ENCODE measurements at regions not wholly inside any gene's neighbourhood (a gene's known extent, or its start where the extent isn't known, plus 50 kb on each side); places are given as distances from the start of the nearest gene placed in this dataset.

DNA sequence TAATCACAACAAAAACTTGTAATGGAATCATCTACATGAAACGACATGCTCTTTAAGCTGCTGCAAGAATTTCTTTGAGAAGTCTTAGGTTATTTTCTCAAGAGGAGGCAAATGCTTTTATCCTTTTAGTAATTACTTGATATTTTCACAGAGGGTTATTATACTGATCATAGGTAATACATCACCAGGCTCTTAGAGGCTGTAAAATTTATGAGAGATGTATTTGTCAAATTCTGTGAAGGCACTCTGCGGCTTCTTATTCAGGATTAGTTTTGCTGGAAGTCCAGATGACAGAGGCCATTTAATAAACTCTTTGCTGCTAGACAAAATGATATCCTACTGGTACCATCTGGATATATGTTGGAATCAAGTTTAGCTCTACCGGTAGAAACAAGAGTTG is 624.3 kb upstream of the BRINP3 start:
- BruUV-seq (replicated peaks) = no TSS peak
- H3K27me3 ChIP-seq (ENCODE audit: control insufficient read depth in 1 of 2, insufficient read depth in 2 of 2, low read length in 2 of 2) = no peaks in the 10 kb centered on the region; a peak in 1 of 5 replicates
- intact Hi-C loops (cut with micrococcal nuclease; ENCODE audit: unreplicated experiment) (no loop called here), in situ Hi-C loops (cut with HindIII; ENCODE audit: extremely low pct_ligation_motif_present, low pct_unique_long_range_greater_than_20kb) (no loop called here)
- no peak overlapping the region for H3K27ac ChIP-seq (ENCODE audit: extremely low read length, insufficient read depth, low read length)
- no peaks in the 10 kb centered on the region for H4K20me1 ChIP-seq (ENCODE audit: insufficient read depth, low read length)
- 33% methylated on average over 3 of the region's 3 CpGs for WGBS (ENCODE audit: low lambda C conversion rate)
- ATAC-seq = no peak
- H3K9me3 ChIP-seq (ENCODE audit: low read length) = no peaks in the 10 kb centered on the region
- no peaks in the 10 kb centered on the region for H3K36me3 ChIP-seq (replicated peaks in 1 of 2; ENCODE audit: control insufficient read depth in 1 of 2, insufficient read depth in 2 of 2, low read length in 2 of 2)
- no peak overlapping the region for H3K4me2 ChIP-seq (ENCODE audit: low read depth, low read length)
- TF ChIP-seq RBM22 (optimal IDR thresholded peaks at IDR 0.05; ENCODE audit: low read length) (no peak), ZNF101 (CRISPR knock-in tag; IDR thresholded peaks at IDR 0.05; ENCODE audit: borderline replicate concordance, low read depth) (no peak)
- no peak overlapping the region for H3K4me3 ChIP-seq (replicated peaks in 1 of 3; ENCODE audit: insufficient read depth in 1 of 3, low read depth in 2 of 3, low read length in 3 of 3)
- no peak for DNase-seq (ENCODE audit: low spot score)
- no peaks in the 10 kb centered on the region for H3K79me2 ChIP-seq (ENCODE audit: insufficient read depth, low read length)
- no peak overlapping the region for H2AFZ ChIP-seq (ENCODE audit: low read length)
- FAIRE-seq = no peak
- H3K4me1 ChIP-seq (ENCODE audit: insufficient read depth, low read length) = no peaks in the 10 kb centered on the region
- H3K9ac ChIP-seq (ENCODE audit: insufficient read depth, low read depth, low read length) = no peak overlapping the region
- ChIA-PET CTCF (ENCODE audit: low intra/inter-chr PET ratio, low total read pairs) (no interaction called here), POLR2A (no interaction called here)

DNA sequence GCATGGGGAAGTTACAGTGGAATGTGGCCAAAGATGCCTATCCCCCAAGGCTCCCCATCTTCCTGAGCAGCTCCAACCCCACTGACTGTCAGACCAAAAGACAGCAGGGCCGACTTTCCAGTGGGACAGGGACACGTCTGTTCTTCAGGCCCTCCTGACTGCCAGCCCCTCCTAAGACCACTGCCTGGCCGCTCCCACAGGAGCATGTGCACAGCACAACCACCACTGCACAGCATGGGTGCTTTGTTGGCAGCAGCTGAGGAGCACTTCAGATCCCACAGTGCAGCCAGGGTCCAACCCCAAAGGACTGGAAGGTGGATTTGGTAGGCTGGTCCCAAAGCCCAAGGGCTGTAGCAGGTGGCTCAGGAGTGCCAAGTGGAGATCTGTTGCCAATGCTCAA is 648.3 kb upstream of the BRINP3 start:
- no peak for ATAC-seq
- Histone ChIP-seq H3K4me1 (ENCODE audit: insufficient read depth, low read length) (no peaks in the 10 kb centered on the region), H3K4me3 (replicated peaks in 1 of 3; ENCODE audit: insufficient read depth in 1 of 3, low read depth in 2 of 3, low read length in 3 of 3) (no peak overlapping the region), H3K27me3 (ENCODE audit: control insufficient read depth in 1 of 2, insufficient read depth in 2 of 2, low read length in 2 of 2) (no peaks in the 10 kb centered on the region), H3K36me3 (replicated peaks in 1 of 2; ENCODE audit: control insufficient read depth in 1 of 2, insufficient read depth in 2 of 2, low read length in 2 of 2) (no peaks in the 10 kb centered on the region), H3K4me2 (ENCODE audit: low read depth, low read length) (no peak overlapping the region), H4K20me1 (ENCODE audit: insufficient read depth, low read length) (no peaks in the 10 kb centered on the region), H3K79me2 (ENCODE audit: insufficient read depth, low read length) (no peaks in the 10 kb centered on the region), H3K9me3 (ENCODE audit: low read length) (no peaks in the 10 kb centered on the region), H3K27ac (ENCODE audit: extremely low read length, insufficient read depth, low read length) (no peak overlapping the region), H3K9ac (ENCODE audit: insufficient read depth, low read depth, low read length) (no peak overlapping the region), H2AFZ (ENCODE audit: low read length) (no peak overlapping the region)
- no peak for FAIRE-seq
- in situ Hi-C loops (cut with HindIII; ENCODE audit: extremely low pct_ligation_motif_present, low pct_unique_long_range_greater_than_20kb) = no loop called here
- no TSS peak for BruUV-seq (replicated peaks)
- POLR2A ChIA-PET = no interaction called here
- CTCF ChIA-PET (ENCODE audit: low intra/inter-chr PET ratio, low total read pairs) = no interaction called here
- intact Hi-C loops (cut with micrococcal nuclease; ENCODE audit: unreplicated experiment) = no loop called here
- DNase-seq (ENCODE audit: low spot score) = no peak
- 0% methylated on average over 1 of the region's 3 CpGs for WGBS (ENCODE audit: low lambda C conversion rate)
- no peak for TF ChIP-seq GTF2F1 (IDR thresholded peaks at IDR 0.05; ENCODE audit: low read length)

DNA sequence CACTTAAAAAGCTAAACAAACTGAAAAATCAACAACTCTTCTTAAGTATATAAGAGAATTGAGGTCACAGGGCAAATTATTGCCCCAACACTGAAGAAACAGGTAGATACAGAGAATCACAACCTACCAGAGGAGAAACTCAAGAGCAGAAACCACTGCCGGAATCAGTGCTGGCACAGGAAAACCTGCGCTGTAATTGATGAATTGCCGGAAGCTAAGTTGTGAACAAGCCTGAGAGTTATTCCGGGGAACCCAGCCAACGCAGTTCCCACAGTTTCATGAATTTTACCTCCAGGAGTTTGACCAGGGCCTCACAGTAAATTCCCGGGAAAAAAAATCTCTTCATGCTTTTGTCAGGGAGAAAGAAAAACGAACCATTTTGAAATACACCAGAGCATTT is 657.1 kb upstream of the BRINP3 start:
- Histone ChIP-seq H3K4me2 (ENCODE audit: low read depth, low read length) (no peak overlapping the region), H3K9ac (ENCODE audit: insufficient read depth, low read depth, low read length) (no peak overlapping the region), H2AFZ (ENCODE audit: low read length) (no peak overlapping the region), H3K27ac (ENCODE audit: extremely low read length, insufficient read depth, low read length) (no peak overlapping the region), H3K4me1 (ENCODE audit: insufficient read depth, low read length) (no peaks in the 10 kb centered on the region), H3K27me3 (ENCODE audit: control insufficient read depth in 1 of 2, insufficient read depth in 2 of 2, low read length in 2 of 2) (no peaks in the 10 kb centered on the region), H3K4me3 (replicated peaks in 1 of 3; ENCODE audit: insufficient read depth in 1 of 3, low read depth in 2 of 3, low read length in 3 of 3) (no peak overlapping the region), H3K36me3 (replicated peaks in 1 of 2; ENCODE audit: control insufficient read depth in 1 of 2, insufficient read depth in 2 of 2, low read length in 2 of 2) (no peaks in the 10 kb centered on the region), H4K20me1 (ENCODE audit: insufficient read depth, low read length) (no peaks in the 10 kb centered on the region), H3K9me3 (ENCODE audit: low read length) (no peaks in the 10 kb centered on the region), H3K79me2 (ENCODE audit: insufficient read depth, low read length) (no peaks in the 10 kb centered on the region)
- no peak for ATAC-seq
- FAIRE-seq = no peak
- intact Hi-C loops (cut with micrococcal nuclease; ENCODE audit: unreplicated experiment) = no loop called here
- no TSS peak for BruUV-seq (replicated peaks)
- no peak for DNase-seq (ENCODE audit: low spot score)
- ChIA-PET CTCF (ENCODE audit: low intra/inter-chr PET ratio, low total read pairs) (no interaction called here), POLR2A (no interaction called here)
- WGBS (ENCODE audit: low lambda C conversion rate) = 16% methylated on average over 7 of the region's 7 CpGs
- in situ Hi-C loops (cut with HindIII; ENCODE audit: extremely low pct_ligation_motif_present, low pct_unique_long_range_greater_than_20kb) = no loop called here
- TF ChIP-seq, protein P1, sequence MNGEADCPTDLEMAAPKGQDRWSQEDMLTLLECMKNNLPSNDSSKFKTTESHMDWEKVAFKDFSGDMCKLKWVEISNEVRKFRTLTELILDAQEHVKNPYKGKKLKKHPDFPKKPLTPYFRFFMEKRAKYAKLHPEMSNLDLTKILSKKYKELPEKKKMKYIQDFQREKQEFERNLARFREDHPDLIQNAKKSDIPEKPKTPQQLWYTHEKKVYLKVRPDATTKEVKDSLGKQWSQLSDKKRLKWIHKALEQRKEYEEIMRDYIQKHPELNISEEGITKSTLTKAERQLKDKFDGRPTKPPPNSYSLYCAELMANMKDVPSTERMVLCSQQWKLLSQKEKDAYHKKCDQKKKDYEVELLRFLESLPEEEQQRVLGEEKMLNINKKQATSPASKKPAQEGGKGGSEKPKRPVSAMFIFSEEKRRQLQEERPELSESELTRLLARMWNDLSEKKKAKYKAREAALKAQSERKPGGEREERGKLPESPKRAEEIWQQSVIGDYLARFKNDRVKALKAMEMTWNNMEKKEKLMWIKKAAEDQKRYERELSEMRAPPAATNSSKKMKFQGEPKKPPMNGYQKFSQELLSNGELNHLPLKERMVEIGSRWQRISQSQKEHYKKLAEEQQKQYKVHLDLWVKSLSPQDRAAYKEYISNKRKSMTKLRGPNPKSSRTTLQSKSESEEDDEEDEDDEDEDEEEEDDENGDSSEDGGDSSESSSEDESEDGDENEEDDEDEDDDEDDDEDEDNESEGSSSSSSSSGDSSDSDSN (CRISPR knock-in tag; IDR thresholded peaks at IDR 0.05) = no peak
- no peak for TF ChIP-seq RFXAP (CRISPR knock-in tag; IDR thresholded peaks at IDR 0.05; ENCODE audit: borderline replicate concordance)
- no peak for TF ChIP-seq GATAD2A (CRISPR knock-in tag; IDR thresholded peaks at IDR 0.05)
- TF ChIP-seq TP53 (CRISPR knock-in tag; conservative IDR thresholded peaks at IDR 0.05) = no peak
- TF ChIP-seq PAWR (CRISPR knock-in tag; IDR thresholded peaks at IDR 0.05; ENCODE audit: borderline replicate concordance) = no peak

Measured in HepG2 (cell line).